BLaER1 (cell line): ENCODE measurements at regions not wholly inside any gene's neighbourhood (a gene's known extent, or its start where the extent isn't known, plus 50 kb on each side); places are given as distances from the start of the nearest gene placed in this dataset.
A peak's percentile ranks its signal among the peaks of the same experiment; 100 is the strongest.
"Not testable (repeated sequence)": the region's sequence is repeated elsewhere in the genome, so short reads cannot be mapped to it uniquely, and the experiment has no call there.

ENCODE experiments used
- H3K27ac ChIP-seq: shearing (Covaris generic); formaldehyde crosslinking; 2 replicates; pipeline ENCODE4 v1.8.1; 2022
- H3K27me3 ChIP-seq: shearing (Covaris generic); formaldehyde crosslinking; 2 replicates; pipeline ENCODE4 v1.8.1; 2022
- H3K36me3 ChIP-seq: shearing (Covaris generic); formaldehyde crosslinking; 2 replicates; pipeline ENCODE4 v1.8.1; 2022
- H3K4me1 ChIP-seq: shearing (Covaris generic); formaldehyde crosslinking; 2 replicates; pipeline ENCODE4 v1.8.1; 2022
- H3K4me2 ChIP-seq: shearing (Covaris generic); formaldehyde crosslinking; 2 replicates; pipeline ENCODE4 v1.8.1; 2022
- H3K4me3 ChIP-seq: shearing (Covaris generic); formaldehyde crosslinking; 2 replicates; pipeline ENCODE4 v1.8.1; 2022
- H3K9ac ChIP-seq: shearing (Covaris generic); formaldehyde crosslinking; 2 replicates; pipeline ENCODE4 v1.8.1; 2022
- H3K9me3 ChIP-seq: shearing (Covaris generic); formaldehyde crosslinking; 2 replicates; pipeline ENCODE4 v1.8.1; 2022
- H4K20me1 ChIP-seq: shearing (Covaris generic); formaldehyde crosslinking; 2 replicates; pipeline ENCODE4 v1.8.1; 2022
- Cebpa-rat ChIP-seq: shearing (Covaris generic); IDR thresholded peaks from 2 replicates; pipeline ENCODE4 v1.8.1; 2022

GRCh38 chr1:144140243-144140642 is 168.5 kb upstream of the FAM72C start:
- H3K27me3 ChIP-seq, H4K20me1 ChIP-seq, H3K27ac ChIP-seq, H3K36me3 ChIP-seq, H3K4me3 ChIP-seq, H3K9me3 ChIP-seq, H3K9ac ChIP-seq, H3K4me1 ChIP-seq, H3K4me2 ChIP-seq: not testable (repeated sequence)

GRCh38 chr1:144105006-144105405 is 133.2 kb upstream of the FAM72C start:
- not testable (repeated sequence) for H3K4me1 ChIP-seq, H3K4me3 ChIP-seq

GRCh38 chr1:144104000-144104677 is 132.4 kb upstream of the FAM72C start:
- not testable (repeated sequence) for H3K4me2 ChIP-seq, H3K4me3 ChIP-seq, H3K36me3 ChIP-seq, H3K27ac ChIP-seq, H3K27me3 ChIP-seq, H4K20me1 ChIP-seq, H3K4me1 ChIP-seq, H3K9ac ChIP-seq
- peaks cover 31% of the 10 kb centered on the region for H3K9me3 ChIP-seq

More at GRCh38 chr1:144105006-144105405, 133.2 kb upstream of the FAM72C start:
- H3K27me3 ChIP-seq, H3K9ac ChIP-seq, H3K36me3 ChIP-seq, H3K4me2 ChIP-seq, H3K27ac ChIP-seq, H4K20me1 ChIP-seq: not testable (repeated sequence)
- peaks cover 31% of the 10 kb centered on the region for H3K9me3 ChIP-seq

- not testable (repeated sequence) for H3K27ac ChIP-seq, H3K9ac ChIP-seq
Measured at GRCh38 chr1:144103156-144103880, 131.5 kb upstream of the FAM72C start.

GRCh38 chr1:144102046-144102745 is 130.4 kb upstream of the FAM72C start:
- not testable (repeated sequence) for H3K4me2 ChIP-seq, H3K9ac ChIP-seq, H3K4me3 ChIP-seq, H3K27ac ChIP-seq, H3K27me3 ChIP-seq, H3K36me3 ChIP-seq, H4K20me1 ChIP-seq, H3K4me1 ChIP-seq
- peaks cover 31% of the 10 kb centered on the region for H3K9me3 ChIP-seq

More at GRCh38 chr1:144103156-144103880, 131.5 kb upstream of the FAM72C start:
- H3K27me3 ChIP-seq, H3K4me3 ChIP-seq, H3K36me3 ChIP-seq, H4K20me1 ChIP-seq, H3K4me1 ChIP-seq, H3K4me2 ChIP-seq: not testable (repeated sequence)
- peaks cover 31% of the 10 kb centered on the region for H3K9me3 ChIP-seq

- Histone ChIP-seq H3K4me3 (no peak overlapping the region), H3K27ac (no peak overlapping the region), H4K20me1 (no peaks in the 10 kb centered on the region), H3K9me3 (peaks cover 31% of the 10 kb centered on the region), H3K9ac (no peak overlapping the region), H3K4me1 (no peaks in the 10 kb centered on the region), H3K36me3 (no peaks in the 10 kb centered on the region), H3K27me3 (no peaks in the 10 kb centered on the region), H3K4me2 (no peak overlapping the region)
- TF ChIP-seq Cebpa-rat: no peak
Measured at GRCh38 chr1:144101397-144102045, 129.7 kb upstream of the FAM72C start.

DNA sequence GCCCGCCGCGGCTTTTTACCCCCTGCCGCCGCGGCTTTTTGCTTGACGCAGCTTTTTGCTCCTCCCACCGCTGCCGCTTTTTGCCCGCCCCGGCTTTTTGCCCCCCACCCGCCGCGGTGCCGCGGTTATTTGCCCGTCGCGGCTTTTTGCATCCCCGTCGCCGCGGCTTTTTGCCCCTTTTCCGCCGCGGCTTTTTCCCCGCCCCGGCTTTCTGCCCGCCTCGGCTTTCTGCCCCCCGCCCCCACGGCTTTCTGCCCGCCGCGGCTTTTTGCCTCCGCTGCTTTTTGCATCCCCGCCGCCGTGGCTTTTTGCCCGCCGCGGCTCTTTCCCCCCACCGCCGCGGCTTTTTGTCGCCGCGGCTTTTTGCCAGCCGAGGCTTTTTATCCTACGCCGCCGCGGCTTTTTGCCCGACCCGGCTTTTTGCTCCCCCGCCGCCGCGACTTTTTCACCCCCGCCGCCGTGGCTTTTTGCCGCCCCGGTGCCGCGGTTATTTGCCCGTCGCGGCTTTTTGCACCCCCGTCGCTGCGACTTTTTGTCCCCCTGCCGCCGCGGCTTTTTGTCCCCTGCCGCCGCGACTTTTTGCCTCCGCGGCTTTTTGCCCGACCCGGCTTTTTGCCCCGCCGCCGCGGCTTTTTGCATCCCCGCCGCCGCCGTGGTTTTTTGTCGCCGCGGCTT is 105.5 kb upstream of the FAM72C start:
- not testable (repeated sequence) for H3K27me3 ChIP-seq, H3K27ac ChIP-seq, H3K36me3 ChIP-seq, H4K20me1 ChIP-seq, H3K9me3 ChIP-seq, H3K4me1 ChIP-seq, H3K9ac ChIP-seq
- Histone ChIP-seq H3K4me3 (peak overlapping the region; percentile 63), H3K4me2 (peak overlapping the region; percentile 77)

DNA sequence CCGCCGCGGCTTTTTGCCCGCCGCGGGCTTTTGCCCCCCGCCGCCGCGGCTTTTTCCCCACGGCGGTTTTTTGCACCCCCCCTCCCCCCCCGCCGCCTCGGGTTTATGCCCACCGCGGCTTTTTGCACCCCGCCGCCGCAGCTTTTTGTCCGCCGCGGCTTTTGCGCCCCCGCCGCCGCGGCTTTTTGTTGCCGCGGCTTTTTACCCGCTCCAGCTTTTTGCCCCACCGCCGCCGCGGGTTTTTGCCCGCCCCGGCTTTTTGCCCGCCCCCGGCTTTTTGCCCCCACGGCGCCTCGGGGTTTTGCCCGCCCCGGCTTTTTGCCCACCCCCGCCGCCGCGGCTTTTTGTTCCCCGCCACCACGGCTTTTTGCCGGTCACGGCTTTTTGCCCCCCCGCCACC is 104.9 kb upstream of the FAM72C start:
- not testable (repeated sequence) for H3K36me3 ChIP-seq, H3K27me3 ChIP-seq, H3K9me3 ChIP-seq, H3K27ac ChIP-seq, H3K4me1 ChIP-seq, H4K20me1 ChIP-seq, H3K9ac ChIP-seq, H3K4me2 ChIP-seq, H3K4me3 ChIP-seq

DNA sequence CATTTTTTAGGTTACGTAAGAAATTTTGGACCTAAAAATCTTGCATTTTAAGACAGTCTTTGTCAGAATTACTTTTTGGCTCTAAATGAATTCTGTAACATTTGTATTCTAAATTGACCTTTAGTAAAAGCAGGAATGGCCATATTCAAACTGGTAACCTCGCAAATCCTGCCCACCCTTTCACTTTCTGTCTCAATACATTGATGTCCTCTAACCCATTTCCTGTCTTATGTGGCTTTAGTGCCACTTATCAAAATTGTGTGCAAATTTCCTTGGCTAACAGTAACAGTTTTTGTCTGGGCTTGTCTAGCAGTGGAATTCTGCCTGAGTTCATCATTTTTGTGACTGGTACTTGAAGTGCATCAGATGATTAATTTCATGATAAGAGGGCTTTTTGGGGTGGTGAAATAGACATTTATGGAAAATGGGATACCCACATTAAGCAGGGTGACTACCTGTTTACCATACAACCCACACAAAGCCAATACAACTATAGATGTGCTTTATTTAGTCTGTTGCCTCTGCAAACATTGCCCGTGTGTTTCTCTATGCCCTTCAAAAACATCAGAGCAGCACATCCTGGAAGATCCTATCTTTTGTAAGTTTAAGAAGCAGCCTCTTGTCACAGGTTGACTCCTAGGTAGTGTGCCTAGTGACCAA is 98.7 kb upstream of the FAM72C start:
- not testable (repeated sequence) for H4K20me1 ChIP-seq, H3K4me3 ChIP-seq, H3K9me3 ChIP-seq, H3K36me3 ChIP-seq, H3K27me3 ChIP-seq, H3K9ac ChIP-seq, H3K27ac ChIP-seq, H3K4me1 ChIP-seq, H3K4me2 ChIP-seq

DNA sequence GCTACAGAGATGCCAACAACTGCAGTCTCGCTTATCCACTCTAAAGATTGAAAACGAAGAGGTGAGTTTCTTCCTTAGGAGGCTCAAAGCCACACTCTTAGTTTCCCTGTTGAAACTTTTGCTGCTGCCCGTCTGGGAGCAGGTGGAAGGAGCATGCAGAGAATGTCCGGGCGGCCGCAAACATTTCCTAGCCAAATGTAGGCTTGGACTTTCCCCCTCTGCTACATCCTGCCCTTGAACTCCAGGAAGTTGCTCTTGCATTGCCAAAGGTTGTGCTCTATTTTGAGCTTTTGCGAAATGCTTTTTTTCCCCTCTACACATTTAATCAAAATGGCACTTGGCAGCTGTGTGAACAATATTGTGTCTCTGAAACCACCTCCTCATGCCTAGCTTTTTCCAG is 95.3 kb upstream of the FAM72C start:
- H3K27me3 ChIP-seq, H3K9me3 ChIP-seq, H3K9ac ChIP-seq, H3K4me3 ChIP-seq, H3K27ac ChIP-seq, H3K4me1 ChIP-seq, H3K36me3 ChIP-seq, H4K20me1 ChIP-seq, H3K4me2 ChIP-seq: not testable (repeated sequence)

DNA sequence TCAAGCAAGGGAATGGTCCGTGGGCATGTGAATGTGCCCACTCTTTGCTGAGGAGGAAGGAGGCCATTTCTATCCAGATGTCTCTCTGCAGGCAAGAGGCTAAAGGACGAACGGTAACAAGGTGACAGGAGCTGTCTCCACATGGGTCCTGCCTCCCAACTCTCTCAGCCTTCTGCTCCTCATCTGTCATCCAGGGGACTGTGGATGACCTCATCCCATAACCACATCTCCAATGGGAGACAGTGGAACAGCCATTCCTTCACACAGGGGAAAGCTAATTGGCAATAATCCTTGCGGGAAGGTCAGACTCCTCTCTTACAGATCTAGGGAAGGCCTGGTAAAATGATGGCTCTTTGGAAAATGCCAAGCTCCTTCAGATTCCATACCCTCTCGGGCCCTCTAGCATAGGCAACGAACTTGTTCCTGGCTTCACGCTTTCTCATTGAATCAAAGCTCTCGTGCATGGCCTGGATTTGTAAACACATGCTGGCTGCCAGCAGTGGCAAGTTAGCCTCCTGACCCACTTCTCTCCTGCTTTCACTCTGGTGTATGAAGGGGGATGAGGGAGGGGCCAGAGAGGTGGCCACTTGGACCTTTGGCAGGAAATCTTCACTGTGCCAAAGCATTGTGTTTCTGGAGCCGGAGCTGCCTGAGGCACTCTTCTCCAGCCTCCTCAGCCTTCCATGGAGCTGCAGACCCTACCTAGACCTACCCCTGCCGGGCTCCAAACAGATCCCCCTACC is 94.5 kb upstream of the FAM72C start:
- not testable (repeated sequence) for H4K20me1 ChIP-seq, H3K4me2 ChIP-seq, H3K9ac ChIP-seq, H3K27ac ChIP-seq, H3K36me3 ChIP-seq, H3K4me3 ChIP-seq, H3K9me3 ChIP-seq, H3K4me1 ChIP-seq, H3K27me3 ChIP-seq

GRCh38 chr1:144065299-144066060 is 93.7 kb upstream of the FAM72C start:
- H3K9ac ChIP-seq, H3K4me3 ChIP-seq, H4K20me1 ChIP-seq, H3K27me3 ChIP-seq, H3K4me2 ChIP-seq, H3K27ac ChIP-seq, H3K9me3 ChIP-seq, H3K36me3 ChIP-seq, H3K4me1 ChIP-seq: not testable (repeated sequence)
